ENCODE measurements at regions not wholly inside any gene's neighbourhood (a gene's known extent, or its start where the extent isn't known, plus 50 kb on each side); places are given as distances from the start of the nearest gene placed in this dataset.

GRCh38 chr2:226011716-226012450 lies 612.4 kb downstream of the NYAP2 start:
- DNase-seq: no peak

- peak; percentile 9 for DNase-seq
Observed at GRCh38 chr2:226002438-226002837, 602.9 kb downstream of the NYAP2 start.

GRCh38 chr2:226001716-226002115 lies 602.2 kb downstream of the NYAP2 start:
- DNase-seq: no peak

- no peak for DNase-seq
Observed at GRCh38 chr2:225999692-226000091, 600.2 kb downstream of the NYAP2 start.

GRCh38 chr2:225998653-225999052 lies 599.1 kb downstream of the NYAP2 start:
- DNase-seq: no peak

GRCh38 chr2:225998116-225998515 lies 598.6 kb downstream of the NYAP2 start:
- no peak for DNase-seq

GRCh38 chr2:225996462-225996828 lies 596.9 kb downstream of the NYAP2 start:
- DNase-seq: no peak

- DNase-seq: no peak
Observed at GRCh38 chr2:225995796-225996461, 596.4 kb downstream of the NYAP2 start.

GRCh38 chr2:225994748-225995405 lies 595.4 kb downstream of the NYAP2 start:
- DNase-seq: no peak

GRCh38 chr2:225993430-225993829 lies 593.9 kb downstream of the NYAP2 start:
- DNase-seq: no peak

- DNase-seq: no peak
Observed at GRCh38 chr2:225989809-225990208, 590.3 kb downstream of the NYAP2 start.

GRCh38 chr2:225980372-225980771 lies 580.9 kb downstream of the NYAP2 start:
- no peak for DNase-seq

GRCh38 chr2:225971433-225971832 lies 571.9 kb downstream of the NYAP2 start:
- DNase-seq: no peak

- DNase-seq: no peak
Observed at GRCh38 chr2:225948903-225949302, 549.4 kb downstream of the NYAP2 start.

GRCh38 chr2:225938991-225939390 lies 539.5 kb downstream of the NYAP2 start:
- no peak for DNase-seq

GRCh38 chr2:225937625-225938187 lies 538.2 kb downstream of the NYAP2 start:
- no peak for DNase-seq

GRCh38 chr2:225932811-225933413 lies 533.4 kb downstream of the NYAP2 start:
- DNase-seq: peak; percentile 10

- no peak for DNase-seq
Observed at GRCh38 chr2:225930687-225931086, 531.2 kb downstream of the NYAP2 start.

- no peak for DNase-seq
Observed at GRCh38 chr2:225920621-225921220, 521.2 kb downstream of the NYAP2 start.

GRCh38 chr2:225916692-225917091 lies 517.2 kb downstream of the NYAP2 start:
- DNase-seq: no peak

- DNase-seq: no peak
Observed at GRCh38 chr2:225911019-225911418, 511.5 kb downstream of the NYAP2 start.

GRCh38 chr2:225895126-225895525 lies 495.6 kb downstream of the NYAP2 start:
- DNase-seq: no peak
